Immature natural killer cell (primary cell): ENCODE measurements at regions not wholly inside any gene's neighbourhood (a gene's known extent, or its start where the extent isn't known, plus 50 kb on each side); places are given as distances from the start of the nearest gene placed in this dataset.

ENCODE experiments used
- DNase-seq, 3 donors: peaks; one replicate each; pipeline ENCODE4 v3.0.0; 2022; ENCODE audit warnings: mixed read lengths in 1 of 3
- H3K27ac Mint-ChIP-seq, 6 donors: one replicate each; pipeline ENCODE4 v1.8.0; 2020; ENCODE audit warnings: mixed read lengths in 6 of 6, mild to moderate bottlenecking in 5 of 6, inconsistent platforms in 4 of 6, moderate library complexity in 3 of 6
- H3K27me3 Mint-ChIP-seq, 3 donors: one replicate each; pipeline ENCODE4 v1.8.0; 2020 to 2021; ENCODE audit warnings: low read depth in 3 of 3, mild to moderate bottlenecking in 3 of 3, mixed read lengths in 3 of 3, moderate library complexity in 3 of 3, inconsistent platforms in 1 of 3
- H3K36me3 Mint-ChIP-seq, 3 donors: one replicate each; pipeline ENCODE4 v1.8.0; 2020; ENCODE audit warnings: mixed read lengths in 3 of 3, inconsistent platforms in 2 of 3, mild to moderate bottlenecking in 2 of 3
- H3K4me1 Mint-ChIP-seq, 2 donors: one replicate each; pipeline ENCODE4 v1.8.0; 2020; ENCODE audit warnings: inconsistent platforms in 2 of 2, mild to moderate bottlenecking in 2 of 2, mixed read lengths in 2 of 2, moderate library complexity in 1 of 2
- H3K4me3 Mint-ChIP-seq, 5 donors: one replicate each; pipeline ENCODE4 v1.8.0; 2020; ENCODE audit warnings: mild to moderate bottlenecking in 5 of 5, mixed read lengths in 5 of 5, inconsistent platforms in 3 of 5, moderate library complexity in 3 of 5
- H3K9me3 Mint-ChIP-seq, 6 donors: one replicate each; pipeline ENCODE4 v1.8.0; 2020; ENCODE audit warnings: mild to moderate bottlenecking in 6 of 6, mixed read lengths in 6 of 6, inconsistent platforms in 4 of 6, moderate library complexity in 3 of 6

GRCh38 chr4:82200046-82200445 is 173.7 kb downstream of the HNRNPD start:
- no peak overlapping the region for H3K4me3 Mint-ChIP-seq
- H3K36me3 Mint-ChIP-seq = no peaks in the 10 kb centered on the region
- H3K27ac Mint-ChIP-seq = no peak overlapping the region
- H3K9me3 Mint-ChIP-seq = no peaks in the 10 kb centered on the region
- DNase-seq = no peak
- H3K4me1 Mint-ChIP-seq = no peaks in the 10 kb centered on the region
- H3K27me3 Mint-ChIP-seq = peaks cover 0 to under 1% (median 0%) of the 10 kb centered on the region in 3 donors

GRCh38 chr4:82194329-82194728 is 179.5 kb downstream of the HNRNPD start:
- Mint-ChIP-seq H3K36me3 (no peaks in the 10 kb centered on the region), H3K27ac (no peak overlapping the region), H3K27me3 (peaks cover 0 to 9% (median 1%) of the 10 kb centered on the region in 3 donors), H3K4me3 (no peak overlapping the region), H3K9me3 (no peaks in the 10 kb centered on the region), H3K4me1 (no peaks in the 10 kb centered on the region)
- no peak for DNase-seq

GRCh38 chr4:82192017-82192673 is 181.6 kb downstream of the HNRNPD start:
- Mint-ChIP-seq H3K9me3 (peaks cover 0 to 2% (median 0%) of the 10 kb centered on the region in 6 donors), H3K36me3 (no peaks in the 10 kb centered on the region), H3K4me3 (no peak overlapping the region), H3K27ac (no peak overlapping the region), H3K27me3 (peaks cover 0 to 9% (median 1%) of the 10 kb centered on the region in 3 donors), H3K4me1 (no peaks in the 10 kb centered on the region)
- no peak for DNase-seq

- peaks cover 0 to under 1% (median 0%) of the 10 kb centered on the region in 6 donors for H3K9me3 Mint-ChIP-seq
These were observed 192.0 kb downstream of the HNRNPD start for GRCh38 chr4:82181789-82182188.

GRCh38 chr4:82172186-82172585 is 201.6 kb downstream of the HNRNPD start:
- Mint-ChIP-seq H3K4me1 (no peaks in the 10 kb centered on the region), H3K27me3 (peaks cover 2 to 4% (median 2%) of the 10 kb centered on the region in 3 donors), H3K36me3 (no peaks in the 10 kb centered on the region), H3K4me3 (no peak overlapping the region), H3K9me3 (peaks cover 0 to 7% (median 0%) of the 10 kb centered on the region in 6 donors), H3K27ac (no peak overlapping the region)
- DNase-seq = no peak

More at GRCh38 chr4:82181789-82182188, 192.0 kb downstream of the HNRNPD start:
- Mint-ChIP-seq H3K36me3 (no peaks in the 10 kb centered on the region), H3K4me1 (no peaks in the 10 kb centered on the region), H3K27ac (no peak overlapping the region), H3K4me3 (no peak overlapping the region), H3K27me3 (peaks cover 2 to 4% (median 3%) of the 10 kb centered on the region in 3 donors)
- DNase-seq = no peak

GRCh38 chr4:82171531-82172155 is 202.1 kb downstream of the HNRNPD start:
- H3K9me3 Mint-ChIP-seq = peaks cover 0 to 5% (median 0%) of the 10 kb centered on the region in 6 donors
- H3K4me1 Mint-ChIP-seq = no peaks in the 10 kb centered on the region

GRCh38 chr4:82149750-82150149 is 224.0 kb downstream of the HNRNPD start:
- no peak for DNase-seq
- Mint-ChIP-seq H3K4me3 (no peak overlapping the region), H3K4me1 (no peaks in the 10 kb centered on the region), H3K9me3 (peaks cover 0 to 17% (median 6%) of the 10 kb centered on the region in 6 donors), H3K36me3 (no peaks in the 10 kb centered on the region), H3K27me3 (peaks cover 2 to 12% (median 5%) of the 10 kb centered on the region in 3 donors), H3K27ac (no peak overlapping the region)

More at GRCh38 chr4:82171531-82172155, 202.1 kb downstream of the HNRNPD start:
- no peak for DNase-seq
- no peak overlapping the region for H3K27ac Mint-ChIP-seq
- H3K27me3 Mint-ChIP-seq = peaks cover 1 to 4% (median 2%) of the 10 kb centered on the region in 3 donors
- H3K4me3 Mint-ChIP-seq = no peak overlapping the region
- no peaks in the 10 kb centered on the region for H3K36me3 Mint-ChIP-seq

- no peak for DNase-seq
- Mint-ChIP-seq H3K4me1 (no peaks in the 10 kb centered on the region), H3K27ac (no peak overlapping the region), H3K4me3 (no peak overlapping the region), H3K9me3 (no peaks in the 10 kb centered on the region), H3K36me3 (no peaks in the 10 kb centered on the region), H3K27me3 (peaks cover 0 to 2% (median 2%) of the 10 kb centered on the region in 3 donors)
These were observed 227.9 kb downstream of the HNRNPD start for GRCh38 chr4:82145850-82146249.

GRCh38 chr4:82140422-82140821 is 233.4 kb downstream of the HNRNPD start:
- DNase-seq = no peak
- Mint-ChIP-seq H3K27ac (no peak overlapping the region), H3K4me3 (no peak overlapping the region), H3K27me3 (peaks cover 0 to 3% (median 0%) of the 10 kb centered on the region in 3 donors), H3K4me1 (peaks cover 0 to 6% of the 10 kb centered on the region in 2 donors), H3K36me3 (no peaks in the 10 kb centered on the region), H3K9me3 (no peaks in the 10 kb centered on the region)

GRCh38 chr4:82139287-82139686 is 234.5 kb downstream of the HNRNPD start:
- Mint-ChIP-seq H3K4me3 (no peak overlapping the region), H3K27me3 (peaks cover 0 to 3% (median 0%) of the 10 kb centered on the region in 3 donors), H3K27ac (no peak overlapping the region), H3K9me3 (no peaks in the 10 kb centered on the region), H3K4me1 (peaks cover 0 to 6% of the 10 kb centered on the region in 2 donors), H3K36me3 (no peaks in the 10 kb centered on the region)
- no peak for DNase-seq

- Mint-ChIP-seq H3K9me3 (no peaks in the 10 kb centered on the region), H3K27ac (no peak overlapping the region), H3K27me3 (peaks cover 0 to 5% (median 0%) of the 10 kb centered on the region in 3 donors), H3K4me1 (peaks cover 0 to 6% of the 10 kb centered on the region in 2 donors), H3K4me3 (no peak overlapping the region), H3K36me3 (no peaks in the 10 kb centered on the region)
- DNase-seq = no peak
These were observed 235.4 kb downstream of the HNRNPD start for GRCh38 chr4:82138374-82138773.

- Mint-ChIP-seq H3K27ac (no peak overlapping the region), H3K27me3 (peaks cover 0 to 5% (median 0%) of the 10 kb centered on the region in 3 donors), H3K4me3 (no peak overlapping the region), H3K36me3 (no peaks in the 10 kb centered on the region), H3K4me1 (peaks cover 0 to 6% of the 10 kb centered on the region in 2 donors), H3K9me3 (no peaks in the 10 kb centered on the region)
- DNase-seq = no peak
These were observed 237.5 kb downstream of the HNRNPD start for GRCh38 chr4:82136161-82136801.

- DNase-seq = no peak
- Mint-ChIP-seq H3K4me1 (no peaks in the 10 kb centered on the region), H3K27me3 (peaks cover 3 to 7% (median 6%) of the 10 kb centered on the region in 3 donors), H3K9me3 (peaks cover 0 to 2% (median 0%) of the 10 kb centered on the region in 6 donors), H3K36me3 (no peaks in the 10 kb centered on the region), H3K27ac (no peak overlapping the region), H3K4me3 (no peak overlapping the region)
These were observed 245.4 kb downstream of the HNRNPD start for GRCh38 chr4:82128355-82128754.

GRCh38 chr4:82126512-82127040 is 247.2 kb downstream of the HNRNPD start:
- DNase-seq = no peak
- Mint-ChIP-seq H3K27me3 (peaks cover 3 to 9% (median 6%) of the 10 kb centered on the region in 3 donors), H3K36me3 (no peaks in the 10 kb centered on the region), H3K4me1 (no peaks in the 10 kb centered on the region), H3K4me3 (no peak overlapping the region), H3K9me3 (peaks cover 0 to 2% (median 0%) of the 10 kb centered on the region in 6 donors), H3K27ac (no peak overlapping the region)
